Fibroblast of skin of scalp (primary cell): ENCODE measurements at regions not wholly inside any gene's neighbourhood (a gene's known extent, or its start where the extent isn't known, plus 50 kb on each side); places are given as distances from the start of the nearest gene placed in this dataset.

Experiments
- DNase-seq: peaks from one replicate; pipeline ENCODE4 v3.0.0-alpha.2; 2013

DNA sequence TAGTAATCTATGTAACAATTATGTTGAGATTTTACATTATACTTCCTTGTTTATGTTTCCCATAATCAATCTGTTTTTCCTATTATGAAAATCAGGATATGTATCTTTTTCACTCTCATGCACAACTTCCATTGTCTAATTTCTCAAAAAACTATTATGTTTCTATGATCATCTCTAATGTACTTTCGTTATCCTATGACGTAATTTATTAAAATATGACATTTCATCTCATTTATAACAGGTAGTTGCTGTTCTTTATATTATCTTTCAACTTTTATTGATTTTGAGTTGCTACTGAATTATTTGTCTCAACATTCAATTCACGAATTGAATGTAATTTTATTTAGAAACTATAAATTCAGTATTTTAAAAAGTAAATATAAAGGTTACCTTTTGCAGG is 100.8 kb upstream of the MAGEB18 start:
- DNase-seq = no peak

DNA sequence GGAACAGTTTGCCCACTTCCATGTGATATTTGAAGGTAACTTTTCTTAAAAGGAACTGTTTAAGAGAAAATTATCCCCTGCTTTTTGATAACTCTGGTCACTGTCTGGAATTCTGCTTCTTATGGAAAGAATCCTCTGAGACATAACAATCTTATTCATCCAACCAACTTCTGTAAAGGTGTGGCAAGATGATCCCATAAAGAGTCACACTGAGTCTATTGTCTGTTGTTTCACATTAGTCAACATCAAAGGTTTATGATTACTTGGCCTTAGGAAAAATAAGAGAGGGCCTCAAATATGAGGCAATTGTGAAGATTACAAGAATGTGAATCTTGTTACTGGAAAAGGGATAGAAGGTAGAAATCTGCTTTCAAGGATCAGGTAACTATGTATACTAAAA is 88.0 kb upstream of the MAGEB18 start:
- DNase-seq = no peak

DNA sequence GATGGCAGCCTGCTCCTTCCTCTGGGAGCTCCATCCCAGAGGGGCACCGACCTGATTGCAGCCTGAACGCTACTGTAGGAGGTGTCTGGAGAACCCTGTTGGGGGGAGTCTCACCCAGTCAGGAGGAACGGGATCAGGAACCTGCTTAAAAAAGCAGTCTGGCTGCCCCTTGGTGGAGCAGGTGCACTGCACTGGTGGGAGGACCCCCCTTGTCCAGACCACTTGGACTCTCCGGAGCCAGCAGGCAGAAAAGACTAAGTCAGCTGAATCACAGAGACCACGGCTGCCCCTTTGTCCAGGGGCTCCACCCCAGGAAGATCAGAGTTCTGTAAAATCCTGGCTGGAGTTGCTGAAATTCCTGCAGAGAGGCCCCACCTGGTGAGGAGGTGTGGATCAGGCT is 67.3 kb upstream of the MAGEB18 start:
- no peak for DNase-seq

DNA sequence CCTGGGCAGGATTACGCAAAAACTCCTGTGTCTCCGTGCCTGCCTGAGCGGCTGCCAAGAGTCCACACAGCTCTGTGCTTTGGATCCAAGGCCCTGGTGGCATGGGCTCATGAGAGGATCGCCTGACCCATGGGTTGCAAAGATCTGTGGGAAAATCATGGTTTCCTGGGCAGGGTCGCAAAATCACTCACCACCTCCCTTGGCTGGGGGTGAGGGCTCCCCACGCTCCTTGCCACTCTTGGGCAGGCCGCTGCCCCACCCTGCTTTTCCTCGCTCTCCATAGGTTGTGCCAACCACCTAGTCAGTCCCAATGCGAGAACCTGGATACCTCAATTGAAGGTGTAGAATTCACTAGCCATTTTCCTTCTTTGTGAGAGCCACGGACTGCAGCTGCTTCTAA is 66.5 kb upstream of the MAGEB18 start:
- no peak for DNase-seq

DNA sequence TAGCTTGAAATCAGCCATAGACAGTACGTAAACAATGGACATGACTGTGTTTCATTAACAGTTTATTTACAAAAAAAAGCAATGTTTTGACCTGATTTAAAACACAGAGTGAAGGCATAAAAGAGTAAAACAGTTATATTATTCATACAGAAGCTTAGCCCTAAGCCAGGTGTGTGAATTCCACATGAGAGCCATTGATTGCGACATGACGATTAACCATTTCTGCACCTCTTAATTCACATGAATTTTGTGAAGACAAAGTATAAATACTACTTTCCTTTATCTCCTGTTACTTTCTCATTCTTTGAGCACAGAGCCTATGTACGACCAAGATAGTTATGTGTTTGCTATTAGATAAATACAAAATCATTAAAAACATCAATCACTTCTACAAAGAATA is 55.0 kb upstream of the MAGEB18 start:
- no peak for DNase-seq
